ENCODE measurements at regions not wholly inside any gene's neighbourhood (a gene's known extent, or its start where the extent isn't known, plus 50 kb on each side); places are given as distances from the start of the nearest gene placed in this dataset.

GRCh38 chr2:195498176-195498575, 158.8 kb upstream of the SLC39A10 start:
- peak; percentile 36 to 47 for DNase-seq (ENCODE audit: low read depth in 2 of 2)

GRCh38 chr2:195496991-195497390, 160.0 kb upstream of the SLC39A10 start:
- no peak for DNase-seq (ENCODE audit: low read depth in 2 of 2)

GRCh38 chr2:195495966-195496365, 161.1 kb upstream of the SLC39A10 start:
- DNase-seq (ENCODE audit: low read depth in 2 of 2), result no peak

- no peak for DNase-seq (ENCODE audit: low read depth in 2 of 2)
Observed at GRCh38 chr2:195495351-195495750, 161.7 kb upstream of the SLC39A10 start.

- no peak for DNase-seq (ENCODE audit: low read depth in 2 of 2)
Observed at GRCh38 chr2:195494451-195494850, 162.6 kb upstream of the SLC39A10 start.

GRCh38 chr2:195493416-195493815, 163.6 kb upstream of the SLC39A10 start:
- DNase-seq (ENCODE audit: low read depth in 2 of 2), result no peak

GRCh38 chr2:195490319-195490718, 166.7 kb upstream of the SLC39A10 start:
- DNase-seq (ENCODE audit: low read depth in 2 of 2), result no peak

GRCh38 chr2:195489101-195489500, 167.9 kb upstream of the SLC39A10 start:
- DNase-seq (ENCODE audit: low read depth in 2 of 2), result no peak

GRCh38 chr2:195488567-195488966, 168.5 kb upstream of the SLC39A10 start:
- DNase-seq (ENCODE audit: low read depth in 2 of 2), result no peak

GRCh38 chr2:195486987-195487644, 169.9 kb upstream of the SLC39A10 start:
- DNase-seq (ENCODE audit: low read depth in 2 of 2), result no peak

GRCh38 chr2:195486520-195486919, 170.5 kb upstream of the SLC39A10 start:
- DNase-seq (ENCODE audit: low read depth in 2 of 2), result no peak

- no peak for DNase-seq (ENCODE audit: low read depth in 2 of 2)
Observed at GRCh38 chr2:195482010-195482409, 175.0 kb upstream of the SLC39A10 start.

- DNase-seq (ENCODE audit: low read depth in 2 of 2), result no peak
Observed at GRCh38 chr2:195480121-195480520, 176.9 kb upstream of the SLC39A10 start.

GRCh38 chr2:195479407-195479806, 177.6 kb upstream of the SLC39A10 start:
- no peak for DNase-seq (ENCODE audit: low read depth in 2 of 2)

- no peak for DNase-seq (ENCODE audit: low read depth in 2 of 2)
Observed at GRCh38 chr2:195477996-195478382, 179.0 kb upstream of the SLC39A10 start.

GRCh38 chr2:195477248-195477995, 179.6 kb upstream of the SLC39A10 start:
- no peak for DNase-seq (ENCODE audit: low read depth in 2 of 2)

GRCh38 chr2:195475336-195475735, 181.7 kb upstream of the SLC39A10 start:
- no peak for DNase-seq (ENCODE audit: low read depth in 2 of 2)

- DNase-seq (ENCODE audit: low read depth in 2 of 2), result no peak
Observed at GRCh38 chr2:195473862-195474261, 183.2 kb upstream of the SLC39A10 start.

GRCh38 chr2:195472501-195473234, 184.4 kb upstream of the SLC39A10 start:
- DNase-seq (ENCODE audit: low read depth in 2 of 2), result no peak

- no peak for DNase-seq (ENCODE audit: low read depth in 2 of 2)
Observed at GRCh38 chr2:195471807-195472206, 185.2 kb upstream of the SLC39A10 start.

GRCh38 chr2:195471163-195471562, 185.9 kb upstream of the SLC39A10 start:
- no peak for DNase-seq (ENCODE audit: low read depth in 2 of 2)

GRCh38 chr2:195470622-195471021, 186.4 kb upstream of the SLC39A10 start:
- DNase-seq (ENCODE audit: low read depth in 2 of 2), result no peak

GRCh38 chr2:195468771-195469170, 188.3 kb upstream of the SLC39A10 start:
- no peak for DNase-seq (ENCODE audit: low read depth in 2 of 2)

All from stimulated activated CD8-positive, alpha-beta memory T cell treated with anti-CD3 and anti-CD28 coated beads, Interleukin-2, amount 100 ng/mL, for 1 hour (primary cell).